ENCODE measurements at regions not wholly inside any gene's neighbourhood (a gene's known extent, or its start where the extent isn't known, plus 50 kb on each side); places are given as distances from the start of the nearest gene placed in this dataset.

DNA sequence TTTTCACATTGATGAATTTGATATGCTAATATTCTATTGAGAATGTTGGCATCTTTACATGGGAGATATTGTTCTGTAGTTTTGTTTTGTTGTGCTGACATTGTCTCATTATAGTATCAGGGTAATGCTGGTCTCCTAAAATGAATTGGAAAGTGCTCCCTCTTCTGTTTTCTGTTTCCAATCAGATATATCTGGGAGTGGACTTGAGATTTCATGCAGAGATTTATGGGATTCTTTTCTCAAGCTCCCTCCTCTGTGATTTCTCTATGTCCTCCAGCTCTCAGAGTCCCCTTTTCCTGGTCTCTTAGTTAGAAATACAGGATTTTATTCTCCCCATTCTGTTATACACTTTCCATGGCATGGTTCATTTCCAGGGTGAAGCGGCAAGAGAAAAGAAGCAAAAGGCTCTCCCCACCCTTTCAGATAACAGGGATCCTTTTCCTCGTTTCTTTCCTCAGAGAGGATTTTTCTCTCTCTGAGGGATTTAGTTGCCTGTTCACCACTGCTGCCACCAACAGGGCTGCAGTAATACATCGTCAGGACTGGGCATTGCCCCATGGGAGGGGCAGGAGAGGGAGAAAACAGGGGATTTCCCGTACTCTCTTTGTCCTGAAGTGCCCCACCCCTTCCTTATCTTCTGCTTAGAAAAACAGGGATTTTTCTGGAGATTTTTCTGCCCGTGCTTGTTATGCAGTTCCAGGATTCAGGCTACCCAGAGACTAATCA lies 59.3 kb upstream of the STMND1 start:
- Histone ChIP-seq H4K8ac (replicated peaks; ENCODE audit: insufficient read length, low read depth, low read length) (no peak overlapping the region), H2BK20ac (ENCODE audit: low read depth, low read length, poor library complexity, severe bottlenecking) (no peak overlapping the region), H3K23me2 (ENCODE audit: insufficient read length, low read depth, low read length, poor library complexity, severe bottlenecking) (no peaks in the 10 kb centered on the region), H2BK15ac (ENCODE audit: low read depth, low read length) (no peak overlapping the region), H3K4ac (ENCODE audit: low read depth, low read length) (no peak overlapping the region), H4K91ac (ENCODE audit: insufficient read length, low read depth, low read length) (no peak overlapping the region), H3K56ac (ENCODE audit: insufficient read length, low read depth, low read length) (no peak overlapping the region), H3K27ac (ENCODE audit: insufficient read length, low read depth, low read length) (no peak overlapping the region), H2AFZ (ENCODE audit: low read length) (peak overlapping the region; percentile 89), H3K18ac (ENCODE audit: insufficient read length, low read depth, low read length) (no peak overlapping the region), H4K5ac (ENCODE audit: insufficient read length, low read depth, low read length) (no peak overlapping the region), H3K4me1 (ENCODE audit: insufficient read depth, low read length) (no peaks in the 10 kb centered on the region), H4K20me1 (ENCODE audit: control insufficient read depth, insufficient read depth, insufficient read length) (no peaks in the 10 kb centered on the region), H2BK5ac (ENCODE audit: insufficient read length, low read length) (no peak overlapping the region), H3K14ac (ENCODE audit: insufficient read depth, low read length) (no peak overlapping the region), H3K9me3 (ENCODE audit: control insufficient read depth, low read depth, low read length) (no peaks in the 10 kb centered on the region), H3K27me3 (ENCODE audit: insufficient read depth, low read length) (no peaks in the 10 kb centered on the region), H3K23ac (ENCODE audit: insufficient read length, low read depth, low read length) (no peak overlapping the region), H3K9ac (ENCODE audit: extremely low read depth, insufficient read length, low read length) (no peak overlapping the region), H3K79me2 (ENCODE audit: insufficient read depth, low read length) (no peaks in the 10 kb centered on the region), H3K79me1 (ENCODE audit: insufficient read depth, low read depth, low read length, poor library complexity, severe bottlenecking) (no peaks in the 10 kb centered on the region), H2AK5ac (ENCODE audit: insufficient read length, low read length) (no peak overlapping the region), H2BK12ac (ENCODE audit: insufficient read length, low read depth, low read length) (no peak overlapping the region), H2BK120ac (ENCODE audit: low read depth, low read length, poor library complexity, severe bottlenecking) (no peak overlapping the region), H3T11ph (ENCODE audit: low read length) (no peak overlapping the region), H3K4me2 (ENCODE audit: insufficient read depth, insufficient read length, low read length) (no peak overlapping the region)
- WGBS (ENCODE audit: extremely low coverage, insufficient read length, low lambda C conversion rate) = no CpG with 5 or more reads among the region's 5 CpGs
- Mint-ChIP-seq H3K9me3 (no peaks in the 10 kb centered on the region), H3K4me1 (peaks cover 11 to 16% of the 10 kb centered on the region in 2 experiments), H3K4me3 (peak overlapping the region in 1 of 2 experiments; percentile 3; a peak in 2 of 5 replicates), H3K36me3 (ENCODE audit: insufficient read depth in 1 of 3, low read depth in 3 of 3) (no peaks in the 10 kb centered on the region), H3K27me3 (ENCODE audit: low read depth) (no peaks in the 10 kb centered on the region; the same call in 1 of the 2 replicates), H3K27ac (peak overlapping the region in 1 of 3 experiments; percentile 80; a peak in 3 of 7 replicates)
- peak; percentile 73 for DNase-seq
- TF ChIP-seq, protein P1, sequence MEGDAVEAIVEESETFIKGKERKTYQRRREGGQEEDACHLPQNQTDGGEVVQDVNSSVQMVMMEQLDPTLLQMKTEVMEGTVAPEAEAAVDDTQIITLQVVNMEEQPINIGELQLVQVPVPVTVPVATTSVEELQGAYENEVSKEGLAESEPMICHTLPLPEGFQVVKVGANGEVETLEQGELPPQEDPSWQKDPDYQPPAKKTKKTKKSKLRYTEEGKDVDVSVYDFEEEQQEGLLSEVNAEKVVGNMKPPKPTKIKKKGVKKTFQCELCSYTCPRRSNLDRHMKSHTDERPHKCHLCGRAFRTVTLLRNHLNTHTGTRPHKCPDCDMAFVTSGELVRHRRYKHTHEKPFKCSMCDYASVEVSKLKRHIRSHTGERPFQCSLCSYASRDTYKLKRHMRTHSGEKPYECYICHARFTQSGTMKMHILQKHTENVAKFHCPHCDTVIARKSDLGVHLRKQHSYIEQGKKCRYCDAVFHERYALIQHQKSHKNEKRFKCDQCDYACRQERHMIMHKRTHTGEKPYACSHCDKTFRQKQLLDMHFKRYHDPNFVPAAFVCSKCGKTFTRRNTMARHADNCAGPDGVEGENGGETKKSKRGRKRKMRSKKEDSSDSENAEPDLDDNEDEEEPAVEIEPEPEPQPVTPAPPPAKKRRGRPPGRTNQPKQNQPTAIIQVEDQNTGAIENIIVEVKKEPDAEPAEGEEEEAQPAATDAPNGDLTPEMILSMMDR (conservative IDR thresholded peaks at IDR 0.05) = peak; percentile 59
